Type B pancreatic cell (in vitro differentiated cells): ENCODE measurements at regions not wholly inside any gene's neighbourhood (a gene's known extent, or its start where the extent isn't known, plus 50 kb on each side); places are given as distances from the start of the nearest gene placed in this dataset.

ENCODE experiments used
- DNase-seq: peaks from one replicate; pipeline ENCODE4 v3.0.0; 2021; ENCODE audit warnings: mixed read lengths; ENCODE audit not compliant: unreplicated experiment; ENCODE audit errors: extremely low spot score
- H3K27ac Mint-ChIP-seq: 2 replicates; pipeline ENCODE4 v1.8.0; 2021; ENCODE audit warnings: mild to moderate bottlenecking, mixed read lengths
- H3K27me3 Mint-ChIP-seq: 2 replicates; pipeline ENCODE4 v1.8.0; 2021; ENCODE audit warnings: mixed read lengths
- H3K36me3 Mint-ChIP-seq: 2 replicates; pipeline ENCODE4 v1.8.0; 2021; ENCODE audit warnings: mixed read lengths
- H3K4me1 Mint-ChIP-seq: one replicate; pipeline ENCODE4 v1.8.0; 2021; ENCODE audit warnings: mixed read lengths; ENCODE audit not compliant: unreplicated experiment
- H3K4me3 Mint-ChIP-seq: 2 replicates; pipeline ENCODE4 v1.8.0; 2021; ENCODE audit warnings: mild to moderate bottlenecking, mixed read lengths
- H3K9me3 Mint-ChIP-seq: 2 replicates; pipeline ENCODE4 v1.8.0; 2021; ENCODE audit warnings: mixed read lengths
- TF ChIP-seq, protein P1 (sequence below): fragments of 200-600 bp; sonication (generic); conservative IDR thresholded peaks from 2 replicates; pipeline ENCODE4 v1.5.0; 2021; ENCODE audit warnings: antibody characterized with exemption, mild to moderate bottlenecking

DNA sequence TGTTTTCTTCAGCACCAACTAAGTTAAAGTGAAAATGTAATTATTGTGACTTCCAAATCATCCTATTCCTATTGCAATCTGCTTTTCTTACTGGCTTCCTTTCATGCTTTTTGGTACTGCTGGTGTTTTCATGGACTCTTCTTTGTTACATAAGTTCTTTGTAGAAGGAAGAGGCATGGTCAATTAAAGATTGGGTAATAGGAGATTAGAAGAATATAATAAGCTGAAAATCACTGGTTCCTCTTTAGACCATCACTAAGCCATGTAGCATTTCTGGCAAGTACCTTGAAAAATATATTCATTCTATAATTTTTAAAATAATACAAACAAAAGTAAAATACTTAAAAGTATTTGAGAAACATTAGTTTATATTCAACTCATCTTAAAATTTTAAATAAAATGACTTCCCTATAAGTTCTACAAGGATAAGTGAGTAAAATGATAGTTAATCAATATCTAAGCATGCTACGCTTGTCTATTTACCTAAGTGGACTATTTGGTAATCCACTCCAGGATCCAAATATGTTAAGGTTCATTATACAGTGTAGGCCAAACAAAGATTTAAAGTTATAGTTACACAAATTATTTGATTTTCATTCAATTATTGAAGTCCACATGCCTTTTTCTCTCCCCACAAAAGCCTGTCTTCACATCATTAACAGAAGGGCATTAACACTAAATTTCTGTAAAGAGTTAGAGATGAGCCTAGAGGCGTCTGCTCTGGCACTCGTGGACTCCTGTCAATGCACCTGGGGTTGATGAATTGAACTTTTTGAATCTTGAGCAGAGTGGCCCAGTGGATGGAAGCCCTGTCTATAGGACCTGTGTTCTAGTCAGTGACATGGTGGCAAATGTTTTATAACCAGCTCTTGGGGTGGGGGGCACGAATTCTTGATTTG, 408.1 kb downstream of the INHBA start:
- H3K27me3 Mint-ChIP-seq, result no peaks in the 10 kb centered on the region
- H3K36me3 Mint-ChIP-seq, result no peaks in the 10 kb centered on the region
- H3K4me3 Mint-ChIP-seq, result no peak overlapping the region
- H3K9me3 Mint-ChIP-seq, result peaks cover 4% of the 10 kb centered on the region
- peaks cover 11% of the 10 kb centered on the region for H3K4me1 Mint-ChIP-seq
- no peak for DNase-seq
- no peak overlapping the region for H3K27ac Mint-ChIP-seq
- TF ChIP-seq, protein P1, sequence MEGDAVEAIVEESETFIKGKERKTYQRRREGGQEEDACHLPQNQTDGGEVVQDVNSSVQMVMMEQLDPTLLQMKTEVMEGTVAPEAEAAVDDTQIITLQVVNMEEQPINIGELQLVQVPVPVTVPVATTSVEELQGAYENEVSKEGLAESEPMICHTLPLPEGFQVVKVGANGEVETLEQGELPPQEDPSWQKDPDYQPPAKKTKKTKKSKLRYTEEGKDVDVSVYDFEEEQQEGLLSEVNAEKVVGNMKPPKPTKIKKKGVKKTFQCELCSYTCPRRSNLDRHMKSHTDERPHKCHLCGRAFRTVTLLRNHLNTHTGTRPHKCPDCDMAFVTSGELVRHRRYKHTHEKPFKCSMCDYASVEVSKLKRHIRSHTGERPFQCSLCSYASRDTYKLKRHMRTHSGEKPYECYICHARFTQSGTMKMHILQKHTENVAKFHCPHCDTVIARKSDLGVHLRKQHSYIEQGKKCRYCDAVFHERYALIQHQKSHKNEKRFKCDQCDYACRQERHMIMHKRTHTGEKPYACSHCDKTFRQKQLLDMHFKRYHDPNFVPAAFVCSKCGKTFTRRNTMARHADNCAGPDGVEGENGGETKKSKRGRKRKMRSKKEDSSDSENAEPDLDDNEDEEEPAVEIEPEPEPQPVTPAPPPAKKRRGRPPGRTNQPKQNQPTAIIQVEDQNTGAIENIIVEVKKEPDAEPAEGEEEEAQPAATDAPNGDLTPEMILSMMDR, result no peak

DNA sequence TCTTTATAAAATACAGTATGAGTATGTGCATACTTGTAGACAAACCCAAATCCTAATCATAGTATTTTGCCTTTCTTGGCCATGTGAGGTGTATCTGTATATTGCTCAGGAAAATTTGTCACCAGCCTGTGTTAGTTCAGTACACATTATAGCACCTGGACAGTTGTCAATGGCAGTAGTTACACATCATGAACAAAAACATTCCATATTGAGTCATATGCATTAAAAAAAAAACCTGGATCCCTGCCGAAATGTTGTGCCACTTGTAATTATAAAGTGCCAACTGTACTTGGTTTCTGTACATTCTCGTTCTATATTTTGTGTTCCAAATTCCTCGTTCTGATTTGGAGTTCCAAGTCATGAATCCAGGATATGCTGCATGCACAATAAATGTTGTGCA, 410.4 kb downstream of the INHBA start:
- TF ChIP-seq, protein P1, result no peak
- Mint-ChIP-seq H3K36me3 (no peaks in the 10 kb centered on the region), H3K4me3 (no peak overlapping the region), H3K9me3 (peaks cover 4% of the 10 kb centered on the region), H3K27me3 (no peaks in the 10 kb centered on the region), H3K27ac (no peak overlapping the region), H3K4me1 (no peaks in the 10 kb centered on the region)
- no peak for DNase-seq

DNA sequence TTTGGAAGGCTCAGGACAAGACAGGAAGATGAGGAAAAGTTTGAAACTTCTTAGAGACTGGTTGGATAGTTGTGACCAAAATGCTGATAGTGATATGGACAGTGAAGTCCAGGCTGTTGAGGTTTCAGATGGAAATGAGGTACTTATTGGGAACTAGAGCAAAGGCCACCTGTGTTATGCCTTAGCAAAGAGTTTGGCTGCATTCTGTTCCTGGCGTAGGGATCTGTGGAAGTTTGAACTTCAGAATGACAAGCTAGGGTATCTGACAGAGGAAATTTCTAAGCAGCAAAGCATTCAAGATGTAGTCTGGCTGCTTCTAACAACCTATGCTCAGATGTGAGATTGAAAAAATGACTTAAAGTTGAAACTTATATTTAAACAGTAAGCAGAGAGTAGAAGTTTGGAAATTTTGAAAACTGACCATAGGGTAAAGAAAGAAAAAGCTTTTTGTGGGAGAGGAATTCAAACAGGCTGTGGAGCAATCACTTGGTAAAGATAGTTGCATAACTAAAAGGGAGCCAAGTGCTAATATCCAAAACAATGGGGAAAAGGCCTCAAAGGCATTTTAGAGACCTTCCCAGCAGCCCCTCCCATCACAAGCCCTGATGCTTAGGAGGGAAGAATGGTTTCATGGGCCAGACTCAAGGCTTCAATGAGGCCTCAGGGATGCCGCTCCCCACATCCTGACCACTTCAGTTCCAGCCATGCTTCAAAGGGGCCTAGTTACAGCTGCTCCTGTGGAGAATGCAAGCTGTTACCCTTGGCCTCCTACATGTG, 415.1 kb downstream of the INHBA start:
- no peaks in the 10 kb centered on the region for H3K4me1 Mint-ChIP-seq
- no peaks in the 10 kb centered on the region for H3K27me3 Mint-ChIP-seq
- no peak overlapping the region for H3K27ac Mint-ChIP-seq
- TF ChIP-seq, protein P1, result no peak
- no peaks in the 10 kb centered on the region for H3K36me3 Mint-ChIP-seq
- no peak overlapping the region for H3K4me3 Mint-ChIP-seq
- no peak for DNase-seq
- H3K9me3 Mint-ChIP-seq, result no peaks in the 10 kb centered on the region

DNA sequence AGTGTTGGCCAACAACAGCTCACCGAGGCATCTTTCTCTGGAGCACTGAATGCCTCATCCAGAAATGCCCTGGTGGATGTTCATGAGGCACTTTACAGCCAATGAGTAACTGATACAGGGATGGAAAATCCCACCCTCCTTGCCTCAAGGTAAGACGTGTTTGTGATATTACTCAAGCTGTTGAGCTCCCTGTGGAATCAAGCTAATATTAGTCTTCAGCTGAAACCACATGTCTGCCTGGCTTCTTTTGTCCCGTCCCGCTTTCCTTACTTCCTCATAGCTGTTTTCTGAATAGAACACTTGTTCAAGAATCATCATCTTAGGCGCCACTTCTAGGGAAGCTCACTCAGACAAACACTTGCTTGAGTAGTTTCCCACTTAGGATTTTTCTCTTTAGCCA, 422.4 kb downstream of the INHBA start:
- no peak overlapping the region for H3K27ac Mint-ChIP-seq
- no peaks in the 10 kb centered on the region for H3K4me1 Mint-ChIP-seq
- H3K4me3 Mint-ChIP-seq, result no peak overlapping the region
- TF ChIP-seq, protein P1, result no peak
- DNase-seq, result no peak
- peaks cover 9% of the 10 kb centered on the region for H3K9me3 Mint-ChIP-seq
- H3K27me3 Mint-ChIP-seq, result peaks cover 3% of the 10 kb centered on the region
- H3K36me3 Mint-ChIP-seq, result no peaks in the 10 kb centered on the region

DNA sequence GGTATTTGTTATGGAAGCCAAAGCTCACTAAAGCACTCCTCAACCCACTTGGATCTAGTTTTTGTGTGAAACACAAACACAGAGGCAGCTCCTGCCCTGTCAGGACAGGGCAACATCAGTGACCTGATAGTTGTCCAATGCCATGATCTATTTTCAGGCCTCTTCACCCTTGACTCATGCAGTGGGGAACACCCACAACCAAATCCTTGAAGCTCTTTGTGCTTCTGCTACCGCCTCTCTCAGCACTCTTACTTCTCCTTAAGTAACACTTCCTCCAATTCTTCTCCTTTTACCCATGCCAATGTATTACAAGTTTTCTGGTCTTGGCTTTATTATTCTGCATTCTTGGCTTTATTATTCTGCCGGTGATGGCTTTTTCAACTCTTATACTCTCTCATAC, 425.3 kb downstream of the INHBA start:
- peaks cover 9% of the 10 kb centered on the region for H3K9me3 Mint-ChIP-seq
- H3K36me3 Mint-ChIP-seq, result no peaks in the 10 kb centered on the region
- TF ChIP-seq, protein P1, result no peak
- H3K4me3 Mint-ChIP-seq, result no peak overlapping the region
- H3K27me3 Mint-ChIP-seq, result peaks cover 3% of the 10 kb centered on the region
- no peak overlapping the region for H3K27ac Mint-ChIP-seq
- DNase-seq, result no peak
- no peaks in the 10 kb centered on the region for H3K4me1 Mint-ChIP-seq
